ENCODE measurements at regions not wholly inside any gene's neighbourhood (a gene's known extent, or its start where the extent isn't known, plus 50 kb on each side); places are given as distances from the start of the nearest gene placed in this dataset.

- no peak for DNase-seq (ENCODE audit: low spot score)
- in situ Hi-C loops (cut with MboI; ENCODE audit: low pct_unique_long_range_greater_than_20kb, low sequenced_read_pairs, unreplicated experiment), result no loop called here
- TF ChIP-seq CTCF (IDR thresholded peaks at IDR 0.05; ENCODE audit: extremely low read depth, insufficient read depth, missing control alignments), result no peak
Observed at GRCh38 chr15:60119101-60119500, 115.0 kb downstream of the FOXB1 start.

GRCh38 chr15:60120100-60120499 is 116.0 kb downstream of the FOXB1 start:
- DNase-seq (ENCODE audit: low spot score), result no peak
- in situ Hi-C loops (cut with MboI; ENCODE audit: low pct_unique_long_range_greater_than_20kb, low sequenced_read_pairs, unreplicated experiment), result no loop called here
- TF ChIP-seq CTCF (IDR thresholded peaks at IDR 0.05; ENCODE audit: extremely low read depth, insufficient read depth, missing control alignments), result no peak

GRCh38 chr15:60121845-60122244 is 117.7 kb downstream of the FOXB1 start:
- no peak for TF ChIP-seq CTCF (IDR thresholded peaks at IDR 0.05; ENCODE audit: extremely low read depth, insufficient read depth, missing control alignments)
- in situ Hi-C loops (cut with MboI; ENCODE audit: low pct_unique_long_range_greater_than_20kb, low sequenced_read_pairs, unreplicated experiment), result no loop called here
- DNase-seq (ENCODE audit: low spot score), result no peak

- in situ Hi-C loops (cut with MboI; ENCODE audit: low pct_unique_long_range_greater_than_20kb, low sequenced_read_pairs, unreplicated experiment), result no loop called here
- DNase-seq (ENCODE audit: low spot score), result no peak
- TF ChIP-seq CTCF (IDR thresholded peaks at IDR 0.05; ENCODE audit: extremely low read depth, insufficient read depth, missing control alignments), result no peak
Observed at GRCh38 chr15:60122691-60123090, 118.6 kb downstream of the FOXB1 start.

- DNase-seq (ENCODE audit: low spot score), result no peak
- TF ChIP-seq CTCF (IDR thresholded peaks at IDR 0.05; ENCODE audit: extremely low read depth, insufficient read depth, missing control alignments), result no peak
- in situ Hi-C loops (cut with MboI; ENCODE audit: low pct_unique_long_range_greater_than_20kb, low sequenced_read_pairs, unreplicated experiment), result no loop called here
Observed at GRCh38 chr15:60124460-60125070, 120.5 kb downstream of the FOXB1 start.

- no peak for TF ChIP-seq CTCF (IDR thresholded peaks at IDR 0.05; ENCODE audit: extremely low read depth, insufficient read depth, missing control alignments)
- no peak for DNase-seq (ENCODE audit: low spot score)
- in situ Hi-C loops (cut with MboI; ENCODE audit: low pct_unique_long_range_greater_than_20kb, low sequenced_read_pairs, unreplicated experiment), result no loop called here
Observed at GRCh38 chr15:60125334-60125733, 121.2 kb downstream of the FOXB1 start.

GRCh38 chr15:60126200-60126599 is 122.1 kb downstream of the FOXB1 start:
- in situ Hi-C loops (cut with MboI; ENCODE audit: low pct_unique_long_range_greater_than_20kb, low sequenced_read_pairs, unreplicated experiment), result no loop called here
- no peak for DNase-seq (ENCODE audit: low spot score)
- no peak for TF ChIP-seq CTCF (IDR thresholded peaks at IDR 0.05; ENCODE audit: extremely low read depth, insufficient read depth, missing control alignments)

Data from GM13977 (cell line).